HG02870 (cell line): ENCODE measurements at regions not wholly inside any gene's neighbourhood (a gene's known extent, or its start where the extent isn't known, plus 50 kb on each side); places are given as distances from the start of the nearest gene placed in this dataset.
A peak's percentile ranks its signal among the peaks of the same experiment; 100 is the strongest.

Source experiments
- ATAC-seq: cut with Tn5 transposase; IDR thresholded peaks from one replicate; pipeline ENCODE4 v1.9.1; 2021; ENCODE audit warnings: mild to moderate bottlenecking, moderate library complexity; ENCODE audit not compliant: unreplicated experiment

GRCh38 chr2:180394305-180394704 is 387.2 kb upstream of the CWC22 start:
- ATAC-seq, result no peak

- ATAC-seq, result no peak
Measured at GRCh38 chr2:180385601-180386201, 378.6 kb upstream of the CWC22 start.

GRCh38 chr2:180376066-180376465 is 369.0 kb upstream of the CWC22 start:
- ATAC-seq, result no peak

- no peak for ATAC-seq
Measured at GRCh38 chr2:180374502-180375281, 367.6 kb upstream of the CWC22 start.

- ATAC-seq, result no peak
Measured at GRCh38 chr2:180370511-180371205, 363.6 kb upstream of the CWC22 start.

- no peak for ATAC-seq
Measured at GRCh38 chr2:180368881-180369280, 361.8 kb upstream of the CWC22 start.

- ATAC-seq, result no peak
Measured at GRCh38 chr2:180367815-180368214, 360.7 kb upstream of the CWC22 start.

GRCh38 chr2:180366481-180366880 is 359.4 kb upstream of the CWC22 start:
- no peak for ATAC-seq

- ATAC-seq, result no peak
Measured at GRCh38 chr2:180364719-180365118, 357.6 kb upstream of the CWC22 start.

GRCh38 chr2:180360283-180360618 is 353.2 kb upstream of the CWC22 start:
- ATAC-seq, result peak; percentile 36

- peak; percentile 88 for ATAC-seq
Measured at GRCh38 chr2:180359522-180360282, 352.6 kb upstream of the CWC22 start.

GRCh38 chr2:180358458-180358857 is 351.4 kb upstream of the CWC22 start:
- ATAC-seq, result no peak

- ATAC-seq, result no peak
Measured at GRCh38 chr2:180356676-180357075, 349.6 kb upstream of the CWC22 start.

- no peak for ATAC-seq
Measured at GRCh38 chr2:180352620-180353019, 345.5 kb upstream of the CWC22 start.

GRCh38 chr2:180349809-180350208 is 342.7 kb upstream of the CWC22 start:
- no peak for ATAC-seq

GRCh38 chr2:180343528-180344345 is 336.6 kb upstream of the CWC22 start:
- ATAC-seq, result no peak

- no peak for ATAC-seq
Measured at GRCh38 chr2:180337136-180337535, 330.0 kb upstream of the CWC22 start.

- ATAC-seq, result no peak
Measured at GRCh38 chr2:180336550-180336949, 329.5 kb upstream of the CWC22 start.

- peak; percentile 100 for ATAC-seq
Measured at GRCh38 chr2:180334514-180334913, 327.4 kb upstream of the CWC22 start.

GRCh38 chr2:180328795-180329422 is 321.8 kb upstream of the CWC22 start:
- ATAC-seq, result no peak
